ENCODE measurements at regions not wholly inside any gene's neighbourhood (a gene's known extent, or its start where the extent isn't known, plus 50 kb on each side); places are given as distances from the start of the nearest gene placed in this dataset.

- TF ChIP-seq CTCF (IDR thresholded peaks at IDR 0.05; ENCODE audit: control insufficient read depth, extremely low read depth, insufficient read depth), result no peak
- DNase-seq (ENCODE audit: low read depth), result no peak
These were observed 136.3 kb upstream of the RGMB start for GRCh38 chr5:98637116-98637515.

GRCh38 chr5:98637557-98637956, 135.9 kb upstream of the RGMB start:
- TF ChIP-seq CTCF (IDR thresholded peaks at IDR 0.05; ENCODE audit: control insufficient read depth, extremely low read depth, insufficient read depth), result no peak
- DNase-seq (ENCODE audit: low read depth), result no peak
- no peak overlapping the region for H3K4me3 ChIP-seq (ENCODE audit: low read depth, low read length)

More at GRCh38 chr5:98637116-98637515, 136.3 kb upstream of the RGMB start:
- no peak overlapping the region for H3K4me3 ChIP-seq (ENCODE audit: low read depth, low read length)

GRCh38 chr5:98638111-98638510, 135.4 kb upstream of the RGMB start:
- DNase-seq (ENCODE audit: low read depth), result no peak
- no peak for TF ChIP-seq CTCF (IDR thresholded peaks at IDR 0.05; ENCODE audit: control insufficient read depth, extremely low read depth, insufficient read depth)
- no peak overlapping the region for H3K4me3 ChIP-seq (ENCODE audit: low read depth, low read length)

- no peak for TF ChIP-seq CTCF (IDR thresholded peaks at IDR 0.05; ENCODE audit: control insufficient read depth, extremely low read depth, insufficient read depth)
- no peak overlapping the region for H3K4me3 ChIP-seq (ENCODE audit: low read depth, low read length)
- no peak for DNase-seq (ENCODE audit: low read depth)
These were observed 134.8 kb upstream of the RGMB start for GRCh38 chr5:98638701-98639100.

GRCh38 chr5:98639274-98639673, 134.2 kb upstream of the RGMB start:
- no peak for DNase-seq (ENCODE audit: low read depth)

GRCh38 chr5:98641671-98642070, 131.8 kb upstream of the RGMB start:
- no peak for TF ChIP-seq CTCF (IDR thresholded peaks at IDR 0.05; ENCODE audit: control insufficient read depth, extremely low read depth, insufficient read depth)
- DNase-seq (ENCODE audit: low read depth), result no peak
- no peak overlapping the region for H3K4me3 ChIP-seq (ENCODE audit: low read depth, low read length)

More at GRCh38 chr5:98639274-98639673, 134.2 kb upstream of the RGMB start:
- TF ChIP-seq CTCF (IDR thresholded peaks at IDR 0.05; ENCODE audit: control insufficient read depth, extremely low read depth, insufficient read depth), result no peak
- no peak overlapping the region for H3K4me3 ChIP-seq (ENCODE audit: low read depth, low read length)

GRCh38 chr5:98643569-98643968, 129.9 kb upstream of the RGMB start:
- no peak for DNase-seq (ENCODE audit: low read depth)
- no peak for TF ChIP-seq CTCF (IDR thresholded peaks at IDR 0.05; ENCODE audit: control insufficient read depth, extremely low read depth, insufficient read depth)
- no peak overlapping the region for H3K4me3 ChIP-seq (ENCODE audit: low read depth, low read length)

Measured in LNCaP clone FGC (cell line).